ENCODE measurements at regions not wholly inside any gene's neighbourhood (a gene's known extent, or its start where the extent isn't known, plus 50 kb on each side); places are given as distances from the start of the nearest gene placed in this dataset.

- Mint-ChIP-seq H3K27me3 (ENCODE audit: low read depth) (no peaks in the 10 kb centered on the region), H3K27ac (peak overlapping the region in 1 of 3 experiments; percentile 60), H3K4me3 (no peak overlapping the region), H3K36me3 (ENCODE audit: low read depth) (peaks cover 13% of the 10 kb centered on the region), H3K9me3 (no peaks in the 10 kb centered on the region), H3K4me1 (peaks cover 4% of the 10 kb centered on the region)
- TF ChIP-seq CTCF (IDR thresholded peaks at IDR 0.05; ENCODE audit: unreplicated experiment in 3 of 3): no peak
These were observed 449.9 kb downstream of the KLF12 start for GRCh38 chr13:73684286-73684685.

DNA sequence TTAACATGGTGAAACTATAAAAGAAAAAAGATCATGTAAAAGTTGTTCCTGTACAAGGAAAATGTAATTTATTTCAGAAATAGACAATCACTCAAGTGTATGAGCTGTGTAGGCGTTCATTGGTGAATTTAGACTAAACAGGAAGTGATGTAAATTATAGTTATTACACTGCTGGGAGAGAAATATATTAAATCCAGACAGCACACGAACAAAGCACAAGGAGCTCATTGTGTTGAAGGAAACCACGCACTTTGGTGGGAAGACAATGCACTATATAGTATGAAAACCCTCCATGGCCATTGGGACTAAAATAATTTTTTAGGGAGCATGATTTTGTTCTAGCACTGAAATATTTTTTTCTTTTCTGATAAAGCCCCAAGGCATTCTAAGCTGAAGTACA, 450.5 kb downstream of the KLF12 start:
- peaks cover 13% of the 10 kb centered on the region for H3K36me3 Mint-ChIP-seq (ENCODE audit: low read depth)
- TF ChIP-seq CTCF (IDR thresholded peaks at IDR 0.05; ENCODE audit: unreplicated experiment in 3 of 3): no peak
- no peaks in the 10 kb centered on the region for H3K9me3 Mint-ChIP-seq
- H3K4me3 Mint-ChIP-seq: no peak overlapping the region
- no peaks in the 10 kb centered on the region for H3K27me3 Mint-ChIP-seq (ENCODE audit: low read depth)
- H3K27ac Mint-ChIP-seq: peak overlapping the region in 2 of 3 experiments; percentile 31 to 60
- peaks cover 4% of the 10 kb centered on the region for H3K4me1 Mint-ChIP-seq

DNA sequence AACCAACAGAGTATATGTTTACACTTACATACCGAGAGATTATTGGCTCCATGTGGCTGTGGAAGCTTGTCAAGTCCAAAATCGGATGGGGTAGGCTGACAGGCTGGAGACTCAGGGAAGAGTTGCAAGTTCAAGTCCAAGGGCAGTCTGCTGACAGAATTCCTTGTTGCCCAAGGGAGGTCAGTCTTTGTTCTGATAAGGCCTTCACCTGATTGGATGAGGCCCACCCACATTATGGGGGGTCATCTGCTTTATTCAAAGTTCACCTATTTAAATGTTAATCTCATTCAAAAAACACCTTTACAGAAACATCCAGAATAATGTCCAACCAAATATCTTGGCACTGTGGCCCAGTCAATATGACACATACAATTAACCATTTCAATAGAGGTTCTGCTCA, 452.4 kb downstream of the KLF12 start:
- Mint-ChIP-seq H3K9me3 (no peaks in the 10 kb centered on the region), H3K4me3 (no peak overlapping the region), H3K27ac (no peak overlapping the region), H3K4me1 (peaks cover 10% of the 10 kb centered on the region), H3K27me3 (ENCODE audit: low read depth) (no peaks in the 10 kb centered on the region), H3K36me3 (ENCODE audit: low read depth) (peaks cover 8% of the 10 kb centered on the region)
- TF ChIP-seq CTCF (IDR thresholded peaks at IDR 0.05; ENCODE audit: unreplicated experiment in 3 of 3): no peak

- Mint-ChIP-seq H3K4me3 (no peak overlapping the region), H3K27ac (no peak overlapping the region), H3K9me3 (no peaks in the 10 kb centered on the region), H3K4me1 (peaks cover 7% of the 10 kb centered on the region), H3K27me3 (ENCODE audit: low read depth) (no peaks in the 10 kb centered on the region), H3K36me3 (ENCODE audit: low read depth) (peaks cover 8% of the 10 kb centered on the region)
- no peak for TF ChIP-seq CTCF (IDR thresholded peaks at IDR 0.05; ENCODE audit: unreplicated experiment in 3 of 3)
These were observed 453.2 kb downstream of the KLF12 start for GRCh38 chr13:73681015-73681414.

- Mint-ChIP-seq H3K4me1 (peaks cover 15% of the 10 kb centered on the region), H3K4me3 (no peak overlapping the region), H3K27me3 (ENCODE audit: low read depth) (no peaks in the 10 kb centered on the region)
These were observed 457.1 kb downstream of the KLF12 start for GRCh38 chr13:73677048-73677601.

More at GRCh38 chr13:73677048-73677601, 457.1 kb downstream of the KLF12 start:
- H3K27ac Mint-ChIP-seq: peak overlapping the region; percentile 20 to 60 (median 33)
- TF ChIP-seq CTCF (IDR thresholded peaks at IDR 0.05; ENCODE audit: unreplicated experiment in 3 of 3): no peak
- peaks cover 5% of the 10 kb centered on the region for H3K36me3 Mint-ChIP-seq (ENCODE audit: low read depth)
- no peaks in the 10 kb centered on the region for H3K9me3 Mint-ChIP-seq

All from nephron (organoid).